ENCODE measurements at regions not wholly inside any gene's neighbourhood (a gene's known extent, or its start where the extent isn't known, plus 50 kb on each side); places are given as distances from the start of the nearest gene placed in this dataset.

DNA sequence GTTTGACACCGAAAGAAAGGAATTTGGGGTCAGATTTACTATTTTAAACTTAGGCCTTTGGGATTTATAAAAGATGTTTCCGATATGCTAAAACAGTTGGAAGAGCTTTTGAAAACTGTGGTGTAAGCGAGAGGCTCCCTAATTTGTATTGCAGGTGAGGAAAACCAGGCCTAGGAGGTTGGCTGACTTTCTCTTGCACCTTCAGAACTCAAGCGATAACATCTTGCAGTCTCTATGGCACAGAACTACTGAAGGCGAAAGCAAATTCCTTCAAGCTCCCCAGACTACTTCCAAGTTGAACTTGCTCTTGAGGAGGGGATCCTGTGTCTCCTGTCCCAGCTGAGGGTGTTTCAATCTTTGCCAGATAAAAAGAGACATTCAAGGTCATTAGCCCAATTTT, 685.7 kb downstream of the ADGRL2 start:
- H3K4me2 ChIP-seq (ENCODE audit: insufficient read depth, low read length), result no peak overlapping the region
- H3K36me3 ChIP-seq (ENCODE audit: insufficient read depth, low read length), result no peaks in the 10 kb centered on the region
- no peak overlapping the region for H3K27ac ChIP-seq (ENCODE audit: low read depth, low read length)

DNA sequence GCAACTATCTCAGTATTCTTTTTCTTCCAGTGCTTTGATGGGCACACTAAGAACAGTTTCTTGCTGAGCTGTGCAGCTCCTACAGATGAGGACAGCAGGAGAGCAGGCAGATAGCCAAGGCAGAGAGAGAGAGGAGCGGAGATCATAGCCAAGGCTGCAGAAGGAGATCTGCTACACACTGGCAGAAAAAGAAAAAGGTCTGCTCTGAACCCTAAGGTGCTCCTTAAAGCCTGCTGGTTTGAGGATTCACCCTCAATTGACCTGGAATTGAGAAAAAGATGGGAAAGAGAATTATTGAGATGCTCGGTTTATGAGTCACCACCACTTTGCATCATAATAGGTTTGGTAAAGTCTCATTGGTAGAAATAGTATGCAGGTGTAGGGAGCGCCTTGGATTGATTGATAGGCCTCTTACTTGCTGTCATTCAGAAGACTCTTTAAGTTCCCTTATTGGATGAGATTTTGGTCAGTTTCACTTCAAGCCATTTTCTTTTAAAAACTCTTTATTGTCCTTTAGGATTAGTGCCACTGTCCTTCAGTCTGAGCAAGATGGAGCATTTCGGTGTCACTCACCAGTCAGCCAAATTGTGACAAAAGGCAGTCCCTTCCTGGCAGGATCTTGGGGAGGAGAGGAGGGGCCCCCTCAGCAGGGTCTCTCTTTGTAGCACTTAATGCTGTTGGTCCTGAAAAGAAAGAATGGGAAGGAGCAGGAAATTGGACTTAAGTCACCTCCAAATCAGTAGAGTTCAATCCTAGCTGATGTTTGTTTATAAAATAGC, 685.0 kb downstream of the ADGRL2 start:
- Histone ChIP-seq H3K9me3 (ENCODE audit: low read depth, low read length) (no peaks in the 10 kb centered on the region), H2AFZ (ENCODE audit: low read length) (no peak overlapping the region), H3K36me3 (ENCODE audit: insufficient read depth, low read length) (no peaks in the 10 kb centered on the region), H3K4me2 (ENCODE audit: insufficient read depth, low read length) (no peak overlapping the region), H3K4me3 (ENCODE audit: insufficient read depth, low read length) (no peak overlapping the region), H3K79me2 (ENCODE audit: insufficient read depth, low read length) (no peaks in the 10 kb centered on the region), H3K27me3 (ENCODE audit: insufficient read depth, low read length) (no peaks in the 10 kb centered on the region), H4K20me1 (ENCODE audit: insufficient read depth, low read length) (no peaks in the 10 kb centered on the region), H3K27ac (ENCODE audit: low read depth, low read length) (no peak overlapping the region), H3K4me1 (ENCODE audit: insufficient read depth, low read length) (no peaks in the 10 kb centered on the region)
- TF ChIP-seq, protein P1, sequence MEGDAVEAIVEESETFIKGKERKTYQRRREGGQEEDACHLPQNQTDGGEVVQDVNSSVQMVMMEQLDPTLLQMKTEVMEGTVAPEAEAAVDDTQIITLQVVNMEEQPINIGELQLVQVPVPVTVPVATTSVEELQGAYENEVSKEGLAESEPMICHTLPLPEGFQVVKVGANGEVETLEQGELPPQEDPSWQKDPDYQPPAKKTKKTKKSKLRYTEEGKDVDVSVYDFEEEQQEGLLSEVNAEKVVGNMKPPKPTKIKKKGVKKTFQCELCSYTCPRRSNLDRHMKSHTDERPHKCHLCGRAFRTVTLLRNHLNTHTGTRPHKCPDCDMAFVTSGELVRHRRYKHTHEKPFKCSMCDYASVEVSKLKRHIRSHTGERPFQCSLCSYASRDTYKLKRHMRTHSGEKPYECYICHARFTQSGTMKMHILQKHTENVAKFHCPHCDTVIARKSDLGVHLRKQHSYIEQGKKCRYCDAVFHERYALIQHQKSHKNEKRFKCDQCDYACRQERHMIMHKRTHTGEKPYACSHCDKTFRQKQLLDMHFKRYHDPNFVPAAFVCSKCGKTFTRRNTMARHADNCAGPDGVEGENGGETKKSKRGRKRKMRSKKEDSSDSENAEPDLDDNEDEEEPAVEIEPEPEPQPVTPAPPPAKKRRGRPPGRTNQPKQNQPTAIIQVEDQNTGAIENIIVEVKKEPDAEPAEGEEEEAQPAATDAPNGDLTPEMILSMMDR (IDR thresholded peaks at IDR 0.05; ENCODE audit: extremely low read depth, low read depth, low read length), result no peak
- DNase-seq (ENCODE audit: insufficient read length, low spot score, missing footprints), result no peak

More for the DNA sequence above, 685.7 kb downstream of the ADGRL2 start:
- Histone ChIP-seq H3K4me1 (ENCODE audit: insufficient read depth, low read length) (no peaks in the 10 kb centered on the region), H3K79me2 (ENCODE audit: insufficient read depth, low read length) (no peaks in the 10 kb centered on the region), H3K27me3 (ENCODE audit: insufficient read depth, low read length) (no peaks in the 10 kb centered on the region), H3K9me3 (ENCODE audit: low read depth, low read length) (no peaks in the 10 kb centered on the region), H2AFZ (ENCODE audit: low read length) (no peak overlapping the region), H3K4me3 (ENCODE audit: insufficient read depth, low read length) (no peak overlapping the region), H4K20me1 (ENCODE audit: insufficient read depth, low read length) (no peaks in the 10 kb centered on the region)
- no peak for DNase-seq (ENCODE audit: insufficient read length, low spot score, missing footprints)
- TF ChIP-seq, protein P1 (IDR thresholded peaks at IDR 0.05; ENCODE audit: extremely low read depth, low read depth, low read length), result no peak

- DNase-seq (ENCODE audit: insufficient read length, low spot score, missing footprints), result no peak
- no peak overlapping the region for H3K27ac ChIP-seq (ENCODE audit: low read depth, low read length)
- TF ChIP-seq, protein P1 (IDR thresholded peaks at IDR 0.05; ENCODE audit: extremely low read depth, low read depth, low read length), result no peak
These were observed 682.4 kb downstream of the ADGRL2 start for GRCh38 chr1:82483146-82483545.

GRCh38 chr1:82478916-82479315, 678.2 kb downstream of the ADGRL2 start:
- Histone ChIP-seq H3K4me3 (ENCODE audit: insufficient read depth, low read length) (no peak overlapping the region), H3K79me2 (ENCODE audit: insufficient read depth, low read length) (no peaks in the 10 kb centered on the region), H3K4me2 (ENCODE audit: insufficient read depth, low read length) (no peak overlapping the region), H3K9me3 (ENCODE audit: low read depth, low read length) (no peaks in the 10 kb centered on the region), H2AFZ (ENCODE audit: low read length) (no peak overlapping the region), H4K20me1 (ENCODE audit: insufficient read depth, low read length) (no peaks in the 10 kb centered on the region), H3K4me1 (ENCODE audit: insufficient read depth, low read length) (no peaks in the 10 kb centered on the region), H3K36me3 (ENCODE audit: insufficient read depth, low read length) (no peaks in the 10 kb centered on the region), H3K27ac (ENCODE audit: low read depth, low read length) (no peak overlapping the region), H3K27me3 (ENCODE audit: insufficient read depth, low read length) (no peaks in the 10 kb centered on the region)
- TF ChIP-seq, protein P1 (IDR thresholded peaks at IDR 0.05; ENCODE audit: extremely low read depth, low read depth, low read length), result no peak
- no peak for DNase-seq (ENCODE audit: insufficient read length, low spot score, missing footprints)

More at GRCh38 chr1:82483146-82483545, 682.4 kb downstream of the ADGRL2 start:
- Histone ChIP-seq H3K4me3 (ENCODE audit: insufficient read depth, low read length) (no peak overlapping the region), H3K36me3 (ENCODE audit: insufficient read depth, low read length) (no peaks in the 10 kb centered on the region), H3K79me2 (ENCODE audit: insufficient read depth, low read length) (no peaks in the 10 kb centered on the region), H3K9me3 (ENCODE audit: low read depth, low read length) (no peaks in the 10 kb centered on the region), H3K4me1 (ENCODE audit: insufficient read depth, low read length) (no peaks in the 10 kb centered on the region), H3K27me3 (ENCODE audit: insufficient read depth, low read length) (no peaks in the 10 kb centered on the region), H4K20me1 (ENCODE audit: insufficient read depth, low read length) (no peaks in the 10 kb centered on the region), H3K4me2 (ENCODE audit: insufficient read depth, low read length) (no peak overlapping the region), H2AFZ (ENCODE audit: low read length) (no peak overlapping the region)
